ENCODE measurements at regions not wholly inside any gene's neighbourhood (a gene's known extent, or its start where the extent isn't known, plus 50 kb on each side); places are given as distances from the start of the nearest gene placed in this dataset.

GRCh38 chr17:409848-410542 is 57.4 kb upstream of the RPH3AL start (continued):
- TF ChIP-seq ZSCAN20 (CRISPR knock-in tag; IDR thresholded peaks at IDR 0.05; ENCODE audit: borderline replicate concordance) (no peak), NKX3-1 (CRISPR knock-in tag; IDR thresholded peaks at IDR 0.05) (no peak), ZEB1 (IDR thresholded peaks at IDR 0.05; ENCODE audit: insufficient replicate concordance, low read depth) (no peak), RXRB (CRISPR knock-in tag; IDR thresholded peaks at IDR 0.05; ENCODE audit: borderline replicate concordance) (0 out of 2 replicates have a peak, but pooled peaks have one; percentile 14), ZNF260 (CRISPR knock-in tag; IDR thresholded peaks at IDR 0.05; ENCODE audit: borderline replicate concordance, low read depth) (no peak), ZBTB34 (CRISPR knock-in tag; IDR thresholded peaks at IDR 0.05) (no peak), SNRNP70 (IDR thresholded peaks at IDR 0.05; ENCODE audit: low read depth, low read length) (no peak), CSRNP2 (CRISPR knock-in tag; conservative IDR thresholded peaks at IDR 0.05; ENCODE audit: low read depth) (no peak), ATF6 (CRISPR knock-in tag; conservative IDR thresholded peaks at IDR 0.05) (no peak), ZSCAN22 (CRISPR knock-in tag; IDR thresholded peaks at IDR 0.05) (no peak), ZSCAN12 (CRISPR knock-in tag; IDR thresholded peaks at IDR 0.05) (no peak), ZNF558 (CRISPR knock-in tag; IDR thresholded peaks at IDR 0.05; ENCODE audit: borderline replicate concordance) (no peak), HNRNPLL (IDR thresholded peaks at IDR 0.05; ENCODE audit: low read depth, low read length, poor library complexity, severe bottlenecking) (peak; percentile 70), RFX1 (IDR thresholded peaks at IDR 0.05) (peak; percentile 98)
- TF ChIP-seq, protein P1, sequence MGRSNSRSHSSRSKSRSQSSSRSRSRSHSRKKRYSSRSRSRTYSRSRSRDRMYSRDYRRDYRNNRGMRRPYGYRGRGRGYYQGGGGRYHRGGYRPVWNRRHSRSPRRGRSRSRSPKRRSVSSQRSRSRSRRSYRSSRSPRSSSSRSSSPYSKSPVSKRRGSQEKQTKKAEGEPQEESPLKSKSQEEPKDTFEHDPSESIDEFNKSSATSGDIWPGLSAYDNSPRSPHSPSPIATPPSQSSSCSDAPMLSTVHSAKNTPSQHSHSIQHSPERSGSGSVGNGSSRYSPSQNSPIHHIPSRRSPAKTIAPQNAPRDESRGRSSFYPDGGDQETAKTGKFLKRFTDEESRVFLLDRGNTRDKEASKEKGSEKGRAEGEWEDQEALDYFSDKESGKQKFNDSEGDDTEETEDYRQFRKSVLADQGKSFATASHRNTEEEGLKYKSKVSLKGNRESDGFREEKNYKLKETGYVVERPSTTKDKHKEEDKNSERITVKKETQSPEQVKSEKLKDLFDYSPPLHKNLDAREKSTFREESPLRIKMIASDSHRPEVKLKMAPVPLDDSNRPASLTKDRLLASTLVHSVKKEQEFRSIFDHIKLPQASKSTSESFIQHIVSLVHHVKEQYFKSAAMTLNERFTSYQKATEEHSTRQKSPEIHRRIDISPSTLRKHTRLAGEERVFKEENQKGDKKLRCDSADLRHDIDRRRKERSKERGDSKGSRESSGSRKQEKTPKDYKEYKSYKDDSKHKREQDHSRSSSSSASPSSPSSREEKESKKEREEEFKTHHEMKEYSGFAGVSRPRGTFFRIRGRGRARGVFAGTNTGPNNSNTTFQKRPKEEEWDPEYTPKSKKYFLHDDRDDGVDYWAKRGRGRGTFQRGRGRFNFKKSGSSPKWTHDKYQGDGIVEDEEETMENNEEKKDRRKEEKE (IDR thresholded peaks at IDR 0.05) = no peak
- TF ChIP-seq, protein P2, sequence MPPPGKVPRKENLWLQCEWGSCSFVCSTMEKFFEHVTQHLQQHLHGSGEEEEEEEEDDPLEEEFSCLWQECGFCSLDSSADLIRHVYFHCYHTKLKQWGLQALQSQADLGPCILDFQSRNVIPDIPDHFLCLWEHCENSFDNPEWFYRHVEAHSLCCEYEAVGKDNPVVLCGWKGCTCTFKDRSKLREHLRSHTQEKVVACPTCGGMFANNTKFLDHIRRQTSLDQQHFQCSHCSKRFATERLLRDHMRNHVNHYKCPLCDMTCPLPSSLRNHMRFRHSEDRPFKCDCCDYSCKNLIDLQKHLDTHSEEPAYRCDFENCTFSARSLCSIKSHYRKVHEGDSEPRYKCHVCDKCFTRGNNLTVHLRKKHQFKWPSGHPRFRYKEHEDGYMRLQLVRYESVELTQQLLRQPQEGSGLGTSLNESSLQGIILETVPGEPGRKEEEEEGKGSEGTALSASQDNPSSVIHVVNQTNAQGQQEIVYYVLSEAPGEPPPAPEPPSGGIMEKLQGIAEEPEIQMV (CRISPR knock-in tag; IDR thresholded peaks at IDR 0.05; ENCODE audit: low read depth) = peak; percentile 97
- TF ChIP-seq, protein P3, sequence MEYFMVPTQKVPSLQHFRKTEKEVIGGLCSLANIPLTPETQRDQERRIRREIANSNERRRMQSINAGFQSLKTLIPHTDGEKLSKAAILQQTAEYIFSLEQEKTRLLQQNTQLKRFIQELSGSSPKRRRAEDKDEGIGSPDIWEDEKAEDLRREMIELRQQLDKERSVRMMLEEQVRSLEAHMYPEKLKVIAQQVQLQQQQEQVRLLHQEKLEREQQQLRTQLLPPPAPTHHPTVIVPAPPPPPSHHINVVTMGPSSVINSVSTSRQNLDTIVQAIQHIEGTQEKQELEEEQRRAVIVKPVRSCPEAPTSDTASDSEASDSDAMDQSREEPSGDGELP (IDR thresholded peaks at IDR 0.05; ENCODE audit: borderline replicate concordance, low read depth) = no peak

All from HepG2 (cell line).